ENCODE measurements at regions not wholly inside any gene's neighbourhood (a gene's known extent, or its start where the extent isn't known, plus 50 kb on each side); places are given as distances from the start of the nearest gene placed in this dataset.

DNA sequence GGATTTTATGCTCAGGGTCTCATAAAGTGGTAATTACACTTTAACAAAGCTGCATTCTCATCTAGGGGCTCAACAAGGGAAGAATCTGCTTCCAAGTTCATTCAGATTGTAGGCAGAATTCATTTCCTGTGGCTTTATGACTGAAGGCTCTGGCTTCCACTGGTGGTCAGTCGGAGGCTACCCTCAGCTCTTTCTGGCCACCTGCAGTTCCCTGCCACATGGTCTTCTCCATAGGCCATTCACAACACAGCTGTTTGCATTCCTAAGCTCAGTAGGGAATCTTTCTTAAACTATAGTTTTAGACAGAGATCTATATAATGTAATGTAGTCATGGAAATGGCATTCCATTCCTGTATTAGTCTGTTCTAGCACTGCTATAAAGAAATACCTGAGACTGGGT, 973.0 kb upstream of the SLIT2 start:
- TF ChIP-seq CTCF (IDR thresholded peaks at IDR 0.05; ENCODE audit: insufficient read depth, low read length) (no peak), REST (IDR thresholded peaks at IDR 0.05; ENCODE audit: insufficient replicate concordance, low read depth) (no peak), POLR2AphosphoS5 (IDR thresholded peaks at IDR 0.05; ENCODE audit: low read depth) (no peak), SPI1 (IDR thresholded peaks at IDR 0.05; ENCODE audit: borderline replicate concordance, low read depth) (no peak), GABPA (IDR thresholded peaks at IDR 0.05; ENCODE audit: low read depth) (no peak)

Measured in HL-60 (cell line).